ENCODE measurements at regions not wholly inside any gene's neighbourhood (a gene's known extent, or its start where the extent isn't known, plus 50 kb on each side); places are given as distances from the start of the nearest gene placed in this dataset.

GRCh38 chr5:2936413-2936812 is 184.9 kb upstream of the IRX2 start:
- no peak overlapping the region for H2AFZ ChIP-seq (ENCODE audit: low read depth, low read length, poor library complexity, severe bottlenecking)
- peaks cover 3 to 10% of the 10 kb centered on the region in 2 experiments; a peak in 3 of 4 replicates for H3K9me3 ChIP-seq (ENCODE audit: control insufficient read depth in 1 of 2, insufficient read depth in 1 of 2, low read depth in 1 of 2, low read length in 2 of 2)
- DNase-seq (ENCODE audit: low read depth, low spot score) = no peak
- H4K20me1 ChIP-seq (ENCODE audit: insufficient read depth) = no peaks in the 10 kb centered on the region
- H3K4me2 ChIP-seq (ENCODE audit: low read length) = no peak overlapping the region
- no peaks in the 10 kb centered on the region for H3K4me1 ChIP-seq (ENCODE audit: control insufficient read depth in 1 of 2, insufficient read depth in 2 of 2, low read length in 2 of 2)
- no peak overlapping the region for H3K4me3 ChIP-seq (replicated peaks in 1 of 2; ENCODE audit: low read depth in 1 of 2, low read length in 2 of 2)
- no peaks in the 10 kb centered on the region for H3K36me3 ChIP-seq (ENCODE audit: control insufficient read depth in 1 of 2, insufficient read depth in 2 of 2, low read length in 2 of 2)
- ATAC-seq = no peak
- H3K79me2 ChIP-seq (ENCODE audit: insufficient read depth, low read length) = no peaks in the 10 kb centered on the region
- no peak for TF ChIP-seq TCF7L2 (IDR thresholded peaks at IDR 0.05; ENCODE audit: borderline replicate concordance, extremely low read depth, insufficient read depth, insufficient read length)
- no peak for TF ChIP-seq MAX (IDR thresholded peaks at IDR 0.05)
- no peak for TF ChIP-seq YY1 (IDR thresholded peaks at IDR 0.05; ENCODE audit: extremely low read depth, insufficient replicate concordance, low read depth, low read length)
- no peak for TF ChIP-seq ZBTB33 (IDR thresholded peaks at IDR 0.05; ENCODE audit: extremely low read depth, insufficient replicate concordance, low read length)
- TF ChIP-seq REST (IDR thresholded peaks at IDR 0.05; ENCODE audit: low read depth) = no peak
- no peak for TF ChIP-seq EGR1 (IDR thresholded peaks at IDR 0.05; ENCODE audit: low read depth)
- no peak for TF ChIP-seq EZH2 (IDR thresholded peaks at IDR 0.05)
- TF ChIP-seq SP1 (IDR thresholded peaks at IDR 0.05; ENCODE audit: low read depth) = no peak
- H3K9ac ChIP-seq (ENCODE audit: low read length) = no peak overlapping the region
- no peak overlapping the region for H3K27ac ChIP-seq (ENCODE audit: low read depth, low read length)
- ChIA-PET POLR2A (no interaction called here), RAD21 (ENCODE audit: low non-redundant PET in 1 of 2, low total read pairs in 2 of 2, uncharacterized antibody in 2 of 2, unreplicated experiment in 2 of 2) (no interaction called here), CTCF (no interaction called here)
- BruUV-seq (replicated peaks) = no TSS peak
- H3K9me2 ChIP-seq (ENCODE audit: insufficient read depth) = no peaks in the 10 kb centered on the region
- no peaks in the 10 kb centered on the region for H3K27me3 ChIP-seq (ENCODE audit: insufficient read depth, low read length)
- intact Hi-C loops (cut with micrococcal nuclease) = no loop called here
